GM18907 (cell line): ENCODE measurements at regions not wholly inside any gene's neighbourhood (a gene's known extent, or its start where the extent isn't known, plus 50 kb on each side); places are given as distances from the start of the nearest gene placed in this dataset.
"Not testable (repeated sequence)": the region's sequence is repeated elsewhere in the genome, so short reads cannot be mapped to it uniquely, and the experiment has no call there.

Experiments used
- ATAC-seq: cut with Tn5 transposase; IDR thresholded peaks from one replicate; pipeline ENCODE4 v1.9.1; 2021; ENCODE audit warnings: mild to moderate bottlenecking, moderate library complexity; ENCODE audit not compliant: unreplicated experiment

GRCh38 chr12:107517816-107518215 is 167.8 kb upstream of the PWP1 start:
- ATAC-seq, result not testable (repeated sequence)

- no peak for ATAC-seq
Observed at GRCh38 chr12:107518868-107519267, 166.7 kb upstream of the PWP1 start.

GRCh38 chr12:107519906-107520859 is 165.4 kb upstream of the PWP1 start:
- ATAC-seq, result no peak

GRCh38 chr12:107521826-107522355 is 163.7 kb upstream of the PWP1 start:
- no peak for ATAC-seq

GRCh38 chr12:107522692-107523477 is 162.7 kb upstream of the PWP1 start:
- ATAC-seq, result no peak

- no peak for ATAC-seq
Observed at GRCh38 chr12:107523775-107524535, 161.6 kb upstream of the PWP1 start.

GRCh38 chr12:107525063-107525718 is 160.4 kb upstream of the PWP1 start:
- no peak for ATAC-seq

- ATAC-seq, result no peak
Observed at GRCh38 chr12:107525719-107526554, 159.7 kb upstream of the PWP1 start.

GRCh38 chr12:107526555-107527180 is 158.9 kb upstream of the PWP1 start:
- no peak for ATAC-seq

GRCh38 chr12:107528731-107529365 is 156.8 kb upstream of the PWP1 start:
- ATAC-seq, result no peak

- no peak for ATAC-seq
Observed at GRCh38 chr12:107529991-107530390, 155.6 kb upstream of the PWP1 start.

- no peak for ATAC-seq
Observed at GRCh38 chr12:107530701-107531100, 154.9 kb upstream of the PWP1 start.

GRCh38 chr12:107533218-107533617 is 152.4 kb upstream of the PWP1 start:
- ATAC-seq, result no peak

GRCh38 chr12:107536613-107537012 is 149.0 kb upstream of the PWP1 start:
- no peak for ATAC-seq

- no peak for ATAC-seq
Observed at GRCh38 chr12:107537464-107538119, 148.0 kb upstream of the PWP1 start.

- ATAC-seq, result no peak
Observed at GRCh38 chr12:107539196-107539939, 146.2 kb upstream of the PWP1 start.

- ATAC-seq, result no peak
Observed at GRCh38 chr12:107541001-107541705, 144.4 kb upstream of the PWP1 start.
